ENCODE measurements at regions not wholly inside any gene's neighbourhood (a gene's known extent, or its start where the extent isn't known, plus 50 kb on each side); places are given as distances from the start of the nearest gene placed in this dataset.
"Not testable (repeated sequence)": the region's sequence is repeated elsewhere in the genome, so short reads cannot be mapped to it uniquely, and the experiment has no call there.

DNA sequence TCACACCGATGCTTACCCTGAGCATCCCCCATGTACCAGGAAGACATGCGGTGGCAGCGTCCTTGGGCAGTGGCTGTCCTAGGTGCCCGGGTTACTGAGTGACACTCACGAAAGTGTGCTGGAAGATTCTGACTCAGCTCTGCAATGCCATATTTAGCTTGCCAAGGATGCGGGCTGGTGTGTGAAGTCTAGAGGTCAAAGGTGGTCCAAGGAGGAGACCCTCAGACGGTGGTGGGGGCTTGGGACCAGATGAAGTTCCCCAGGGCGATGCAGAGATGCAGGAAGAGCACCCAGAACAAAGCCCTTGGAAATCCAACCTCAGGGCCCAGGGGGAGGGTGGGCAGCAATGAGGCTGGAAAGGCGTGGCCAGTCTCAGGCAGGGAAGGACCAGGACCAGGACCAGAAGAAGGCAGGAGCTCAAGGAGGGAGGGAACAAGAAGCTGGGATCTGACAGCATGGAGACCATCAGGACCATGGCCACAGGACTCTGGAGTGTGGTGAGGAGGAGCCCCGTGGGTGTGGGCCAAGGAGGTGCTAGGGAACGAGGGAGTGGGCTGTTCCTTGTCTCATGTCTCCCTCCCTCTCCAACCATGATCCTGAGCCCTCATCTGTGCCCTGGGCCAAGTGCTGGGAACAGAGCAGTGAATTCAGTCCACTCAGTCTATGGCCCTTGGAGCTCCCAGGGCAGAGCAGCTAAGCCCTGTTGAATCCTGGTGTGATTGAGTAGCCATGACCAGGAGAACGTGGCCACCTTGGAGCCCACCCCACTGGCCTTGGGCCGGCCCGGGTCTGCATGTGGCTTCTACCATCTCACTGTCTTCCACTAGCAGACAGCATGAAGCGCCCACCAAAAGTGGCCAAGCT lies 310.1 kb upstream of the DIO3 start:
- in situ Hi-C loops (cut with MboI; ENCODE audit: low pct_unique_long_range_greater_than_20kb, low sequenced_read_pairs), result no loop called here
- DNase-seq, result no peak

DNA sequence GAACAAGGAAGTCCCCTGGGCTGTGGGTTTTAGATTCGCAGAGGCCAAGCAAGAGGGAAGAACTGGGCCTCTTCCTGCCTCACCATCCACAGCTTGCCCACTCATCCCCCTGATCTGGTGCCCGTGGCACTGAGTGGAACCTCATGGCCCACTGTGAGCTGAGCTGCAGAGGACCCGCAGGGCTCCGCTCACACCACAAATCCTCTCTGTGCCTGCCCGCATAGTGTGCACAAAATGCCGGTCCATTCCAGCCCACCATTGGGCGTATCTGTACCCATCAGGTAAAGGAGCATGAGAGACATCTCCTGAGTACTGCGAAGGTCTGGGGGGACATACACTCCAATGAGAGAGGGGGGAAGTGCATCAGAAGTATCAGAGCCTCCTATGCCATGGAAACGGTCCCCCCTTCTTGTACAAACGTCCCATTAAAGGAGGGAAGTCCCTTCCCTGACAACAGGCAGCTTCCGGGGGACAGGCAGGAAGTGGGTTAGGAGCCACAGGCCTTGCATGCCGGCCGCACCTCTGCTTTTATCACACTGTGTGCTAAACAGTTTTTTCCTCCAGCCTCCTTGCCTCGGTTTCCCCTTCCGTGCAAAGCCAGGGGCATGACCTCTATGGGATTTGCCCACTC lies 309.4 kb upstream of the DIO3 start:
- in situ Hi-C loops (cut with MboI; ENCODE audit: low pct_unique_long_range_greater_than_20kb, low sequenced_read_pairs), result no loop called here
- no peak for DNase-seq

DNA sequence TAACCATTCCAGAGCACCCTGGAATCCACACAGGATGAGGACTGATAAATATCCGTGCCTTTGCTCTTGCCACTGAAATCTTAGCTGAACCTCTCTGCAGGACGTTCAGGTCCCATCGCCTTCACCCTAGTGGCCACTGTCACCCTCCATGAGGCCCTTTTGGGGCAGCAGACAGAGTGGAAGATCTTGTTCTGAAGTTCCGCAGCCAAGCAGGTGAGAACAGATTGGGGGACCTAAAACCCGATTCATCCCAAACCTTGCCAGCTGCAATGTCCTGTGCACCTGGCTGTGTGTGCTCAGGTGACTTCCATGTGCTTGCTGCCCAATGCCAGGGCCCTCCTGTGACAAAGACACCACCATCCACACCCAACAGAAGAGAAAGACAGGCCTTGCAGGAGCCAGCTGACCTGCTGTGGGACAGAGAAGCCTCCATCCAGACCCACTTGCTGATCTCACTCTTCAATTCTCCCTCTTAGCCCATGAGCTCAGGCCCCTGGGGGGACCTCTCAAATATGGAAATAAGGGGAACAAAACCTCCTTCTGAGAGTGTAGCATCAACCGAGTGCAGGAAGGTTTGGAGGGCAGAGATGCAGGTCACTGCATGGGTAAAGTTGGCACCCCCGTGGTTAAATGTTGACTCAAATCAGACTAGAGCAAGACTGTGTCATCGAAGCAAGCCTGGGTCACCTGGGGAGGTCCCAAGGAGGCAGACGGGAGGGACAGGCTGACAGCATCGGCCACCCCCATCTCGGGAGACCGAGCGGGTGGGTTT lies 308.7 kb upstream of the DIO3 start:
- in situ Hi-C loops (cut with MboI; ENCODE audit: low pct_unique_long_range_greater_than_20kb, low sequenced_read_pairs), result no loop called here
- DNase-seq, result no peak

DNA sequence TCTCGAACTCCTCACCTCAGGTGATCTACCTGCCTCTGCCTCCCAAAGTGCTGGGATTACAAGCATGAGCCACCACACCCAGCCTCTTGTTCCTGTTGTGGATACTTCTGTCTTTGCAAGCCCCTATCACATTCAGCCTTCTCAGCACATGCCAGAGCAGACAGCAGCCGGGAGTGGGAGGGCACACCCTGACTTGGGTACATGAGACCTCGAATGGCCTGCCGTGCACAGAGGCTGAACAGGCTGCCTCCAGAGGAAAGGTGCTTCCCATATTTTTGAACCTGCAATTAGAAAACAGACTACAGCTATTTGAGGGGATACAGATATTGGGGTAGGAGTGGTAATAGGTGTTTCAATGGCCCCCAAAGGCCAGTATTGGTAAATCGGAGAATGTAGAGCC lies 307.3 kb upstream of the DIO3 start:
- in situ Hi-C loops (cut with MboI; ENCODE audit: low pct_unique_long_range_greater_than_20kb, low sequenced_read_pairs), result no loop called here
- no peak for DNase-seq

DNA sequence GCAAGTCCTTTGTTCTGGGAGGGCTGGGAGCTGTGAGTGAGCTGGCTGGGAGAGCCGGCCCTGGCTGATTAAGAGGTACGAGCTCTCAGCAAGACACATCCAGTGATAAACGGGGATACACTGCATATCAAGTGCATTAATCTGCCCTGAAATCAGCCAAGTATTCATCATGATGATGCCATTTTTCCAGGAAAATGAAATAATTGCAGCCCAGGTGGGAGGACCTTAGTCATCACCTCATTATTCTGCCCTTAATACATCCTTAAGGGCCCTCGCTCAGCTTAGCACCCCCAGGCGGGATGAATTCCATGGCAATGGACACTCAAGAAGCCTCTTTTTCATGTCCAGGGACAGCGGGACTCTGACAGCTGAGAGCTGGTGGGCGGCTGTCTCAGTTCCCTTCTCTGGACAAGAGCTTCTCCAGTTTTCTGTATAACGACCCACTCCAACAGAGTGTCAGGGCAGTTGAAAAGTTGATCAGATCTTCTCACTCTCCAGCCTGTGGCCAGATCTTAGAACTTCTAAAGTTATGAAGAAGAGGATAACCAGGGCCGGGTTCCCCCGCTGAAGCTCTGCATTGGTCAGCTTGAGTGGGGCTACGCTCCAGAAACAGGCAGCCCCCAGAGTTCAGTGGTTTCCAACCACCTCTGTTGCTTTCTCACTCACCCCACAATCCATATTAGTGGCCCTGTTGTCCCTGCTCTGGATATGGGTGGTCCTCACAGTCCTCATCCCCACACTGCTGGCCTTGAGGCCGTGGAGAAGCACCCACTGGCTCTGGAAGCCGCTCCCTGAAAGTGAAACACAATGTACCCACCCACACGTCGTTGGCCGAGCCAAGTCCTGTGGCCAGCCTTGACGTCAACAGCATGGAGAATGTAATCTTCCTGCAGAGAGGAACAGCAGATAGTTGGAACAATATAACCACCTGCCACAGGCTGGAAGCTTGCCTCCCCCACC lies 306.2 kb upstream of the DIO3 start:
- DNase-seq, result no peak
- in situ Hi-C loops (cut with MboI; ENCODE audit: low pct_unique_long_range_greater_than_20kb, low sequenced_read_pairs), result no loop called here

DNA sequence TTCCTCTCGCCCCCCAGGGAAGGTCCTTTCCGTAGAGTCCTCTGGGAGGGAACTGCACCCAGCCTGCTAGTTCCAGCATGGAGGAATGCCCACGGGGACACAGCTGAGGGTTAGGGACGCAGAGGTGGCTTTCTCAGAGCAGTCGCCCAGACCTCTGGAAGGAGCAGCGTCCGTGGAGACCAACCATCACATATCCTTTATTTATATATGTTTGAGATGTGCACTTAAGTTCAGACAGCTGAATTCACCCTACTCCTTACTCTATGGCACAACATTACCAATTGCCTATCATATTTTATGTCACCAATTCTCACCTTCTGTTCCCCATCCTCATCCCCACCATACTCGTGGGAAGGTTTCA lies 305.6 kb upstream of the DIO3 start:
- in situ Hi-C loops (cut with MboI; ENCODE audit: low pct_unique_long_range_greater_than_20kb, low sequenced_read_pairs), result no loop called here

DNA sequence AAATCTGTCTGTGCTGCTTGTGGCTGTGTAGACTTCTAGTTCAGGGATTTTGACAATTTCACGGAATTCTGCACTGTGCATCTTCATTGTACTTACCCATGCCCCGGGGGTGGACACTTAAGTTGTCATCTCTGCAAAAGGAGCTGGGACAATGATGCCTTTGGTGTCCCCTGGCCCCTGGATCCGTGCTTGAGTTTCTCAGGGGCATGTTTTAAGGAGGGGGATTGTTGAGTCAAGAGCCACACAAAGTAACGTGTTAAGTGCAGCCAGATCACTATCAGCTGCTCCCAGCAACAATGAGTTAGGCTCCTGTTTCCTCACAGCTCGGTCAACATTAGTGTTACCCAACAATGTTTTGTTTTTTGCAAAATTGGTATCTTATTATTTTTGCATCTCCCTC lies 305.0 kb upstream of the DIO3 start:
- in situ Hi-C loops (cut with MboI; ENCODE audit: low pct_unique_long_range_greater_than_20kb, low sequenced_read_pairs), result no loop called here
- no peak for DNase-seq

More for the DNA sequence above, 305.6 kb upstream of the DIO3 start:
- DNase-seq, result no peak

DNA sequence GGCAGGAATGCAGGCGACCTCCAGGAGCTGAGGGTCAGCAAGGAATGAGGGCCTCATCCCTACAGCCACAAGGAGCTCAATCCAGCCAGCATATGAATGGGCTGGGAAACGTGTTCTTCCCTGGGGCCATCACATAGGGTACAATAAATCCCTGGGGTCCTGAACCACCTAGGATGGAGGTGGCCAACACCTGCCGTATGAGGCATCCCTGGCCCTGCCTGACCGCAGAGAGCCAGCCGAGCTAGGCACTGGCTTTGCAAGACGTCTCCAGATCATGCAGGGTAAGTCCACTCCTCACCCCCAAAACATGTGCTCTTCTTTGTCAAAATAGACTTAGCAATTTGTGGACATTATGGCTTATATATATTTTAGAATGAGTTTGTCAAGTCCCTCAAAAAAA lies 303.7 kb upstream of the DIO3 start:
- no peak for DNase-seq
- in situ Hi-C loops (cut with MboI; ENCODE audit: low pct_unique_long_range_greater_than_20kb, low sequenced_read_pairs), result no loop called here

DNA sequence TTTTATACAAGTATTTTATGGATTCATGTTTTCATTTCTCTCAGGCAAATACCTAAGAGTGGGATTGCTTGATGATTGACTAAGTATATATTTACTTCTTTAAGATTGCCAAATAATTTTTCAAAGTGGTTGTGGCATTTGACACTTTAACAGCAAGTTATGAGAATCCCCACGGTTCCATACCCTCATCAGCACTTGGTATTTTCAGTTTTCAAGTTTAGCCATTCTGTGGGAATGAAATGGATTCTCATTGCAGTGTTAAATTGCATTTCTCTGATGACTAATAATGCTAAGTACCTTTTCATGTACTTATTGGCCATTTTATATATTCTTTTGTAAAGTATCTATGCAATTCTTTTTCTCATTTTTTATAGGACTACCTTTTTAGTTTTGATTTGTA lies 301.5 kb upstream of the DIO3 start:
- in situ Hi-C loops (cut with MboI; ENCODE audit: low pct_unique_long_range_greater_than_20kb, low sequenced_read_pairs), result no loop called here
- DNase-seq, result no peak

DNA sequence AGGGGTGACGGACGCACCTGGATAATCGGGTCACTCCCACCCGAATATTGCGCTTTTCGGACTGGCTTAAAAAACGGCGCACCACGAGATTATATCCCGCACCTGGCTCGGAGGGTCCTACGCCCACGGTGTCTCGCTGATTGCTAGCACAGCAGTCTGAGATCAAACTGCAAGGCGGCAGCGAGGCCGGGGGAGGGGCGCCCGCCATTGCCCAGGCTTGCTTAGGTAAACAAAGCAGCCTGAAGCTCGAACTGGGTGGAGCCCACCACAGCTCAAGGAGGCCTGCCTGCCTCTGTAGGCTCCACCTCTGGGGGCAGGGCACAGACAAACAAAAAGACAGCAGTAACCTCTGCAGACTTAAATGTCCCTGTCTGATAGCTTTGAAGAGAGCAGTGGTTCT lies 294.9 kb upstream of the DIO3 start:
- in situ Hi-C loops (cut with MboI; ENCODE audit: low pct_unique_long_range_greater_than_20kb, low sequenced_read_pairs); DNase-seq: not testable (repeated sequence)

DNA sequence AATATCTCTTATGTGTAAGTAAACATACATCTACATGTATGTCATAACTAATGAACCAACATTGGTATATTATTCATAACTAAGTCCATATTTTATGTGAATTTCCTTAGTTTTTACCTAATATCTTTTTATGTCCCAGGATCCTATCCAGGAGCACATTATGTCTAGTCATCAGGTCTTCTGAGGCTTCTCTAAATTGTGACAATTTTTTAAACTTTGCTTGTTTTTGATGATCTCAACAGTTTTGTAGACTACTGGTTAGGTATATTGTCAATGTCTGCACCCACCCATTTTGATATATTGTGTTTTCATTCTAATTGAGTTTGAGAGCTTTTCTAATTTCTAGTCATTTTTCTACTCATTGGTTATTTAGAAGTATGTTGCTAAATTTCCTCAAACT lies 288.2 kb upstream of the DIO3 start:
- no peak for DNase-seq
- in situ Hi-C loops (cut with MboI; ENCODE audit: low pct_unique_long_range_greater_than_20kb, low sequenced_read_pairs), result no loop called here

DNA sequence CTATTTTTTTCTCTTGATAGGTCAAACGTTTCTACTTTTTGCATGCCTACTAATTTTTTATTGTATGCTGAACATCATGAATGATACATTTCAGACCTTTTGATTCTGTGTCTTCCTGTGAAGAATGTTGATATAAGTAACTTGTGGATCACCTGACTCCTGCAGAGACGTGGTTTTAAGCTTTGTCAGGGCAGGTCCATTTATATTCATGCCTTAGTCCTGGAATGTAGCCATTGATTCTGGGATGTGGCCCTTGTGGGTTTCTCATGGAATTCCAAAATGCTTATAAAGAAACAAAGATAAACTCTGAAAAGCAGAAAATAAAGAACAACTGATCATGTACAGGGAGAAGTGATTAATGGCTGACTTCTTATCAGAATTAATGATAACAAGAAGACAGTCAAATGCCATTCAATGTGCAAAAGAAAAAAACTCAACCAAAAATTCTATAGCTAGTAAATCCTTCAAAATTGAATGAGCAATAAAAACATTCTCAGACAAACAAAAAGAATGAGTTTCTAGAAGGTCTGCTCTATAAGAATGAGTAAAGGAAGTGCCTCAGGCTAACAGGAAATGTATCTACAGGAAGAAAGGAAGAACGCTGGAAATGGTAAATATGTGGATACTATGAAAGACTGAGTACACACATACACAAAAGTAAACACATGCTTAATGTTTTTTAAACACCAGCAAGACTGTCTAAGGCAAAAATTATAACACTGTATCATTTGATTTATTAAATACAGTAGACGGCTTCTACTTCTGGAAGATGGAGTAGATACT lies 284.8 kb upstream of the DIO3 start:
- in situ Hi-C loops (cut with MboI; ENCODE audit: low pct_unique_long_range_greater_than_20kb, low sequenced_read_pairs), result no loop called here
- no peak for DNase-seq

DNA sequence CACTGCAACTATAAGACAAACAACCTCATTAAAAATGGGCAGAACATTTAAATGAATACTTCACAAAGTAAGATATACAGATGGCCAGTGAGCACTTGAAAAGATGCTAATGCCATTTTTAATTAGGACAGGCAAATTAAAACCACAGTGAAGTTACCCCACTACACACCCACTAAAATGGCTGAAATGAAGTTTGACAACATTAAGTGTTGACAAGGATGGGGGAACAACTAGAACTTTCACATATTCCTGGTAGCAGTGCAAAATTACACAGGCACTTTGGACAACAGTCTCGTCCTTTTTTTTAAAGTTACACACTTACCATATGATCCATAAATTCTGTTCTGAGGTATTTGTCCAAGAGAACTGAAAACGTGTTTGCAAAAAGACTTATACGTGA lies 278.9 kb upstream of the DIO3 start:
- in situ Hi-C loops (cut with MboI; ENCODE audit: low pct_unique_long_range_greater_than_20kb, low sequenced_read_pairs), result no loop called here
- DNase-seq, result no peak

DNA sequence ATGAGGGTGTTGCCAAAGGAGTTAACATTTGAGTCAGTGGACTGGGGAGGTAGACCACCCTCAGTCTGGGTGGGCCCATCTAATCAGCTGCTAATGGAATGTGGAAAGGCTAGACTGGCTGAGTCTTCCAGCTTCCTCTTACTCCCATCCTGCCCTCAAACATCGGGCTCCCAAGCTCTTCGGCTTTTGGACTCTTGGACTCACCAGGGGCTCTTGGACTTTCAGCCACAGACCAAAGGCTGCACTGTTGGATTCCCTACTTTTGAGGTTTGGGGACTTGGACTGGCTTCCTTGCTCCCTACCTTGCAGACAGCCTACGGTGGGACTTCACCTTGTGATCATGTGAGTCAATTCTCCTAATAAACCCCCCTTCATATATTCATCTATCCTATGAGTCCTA lies 276.6 kb upstream of the DIO3 start:
- in situ Hi-C loops (cut with MboI; ENCODE audit: low pct_unique_long_range_greater_than_20kb, low sequenced_read_pairs), result no loop called here
- DNase-seq, result no peak

DNA sequence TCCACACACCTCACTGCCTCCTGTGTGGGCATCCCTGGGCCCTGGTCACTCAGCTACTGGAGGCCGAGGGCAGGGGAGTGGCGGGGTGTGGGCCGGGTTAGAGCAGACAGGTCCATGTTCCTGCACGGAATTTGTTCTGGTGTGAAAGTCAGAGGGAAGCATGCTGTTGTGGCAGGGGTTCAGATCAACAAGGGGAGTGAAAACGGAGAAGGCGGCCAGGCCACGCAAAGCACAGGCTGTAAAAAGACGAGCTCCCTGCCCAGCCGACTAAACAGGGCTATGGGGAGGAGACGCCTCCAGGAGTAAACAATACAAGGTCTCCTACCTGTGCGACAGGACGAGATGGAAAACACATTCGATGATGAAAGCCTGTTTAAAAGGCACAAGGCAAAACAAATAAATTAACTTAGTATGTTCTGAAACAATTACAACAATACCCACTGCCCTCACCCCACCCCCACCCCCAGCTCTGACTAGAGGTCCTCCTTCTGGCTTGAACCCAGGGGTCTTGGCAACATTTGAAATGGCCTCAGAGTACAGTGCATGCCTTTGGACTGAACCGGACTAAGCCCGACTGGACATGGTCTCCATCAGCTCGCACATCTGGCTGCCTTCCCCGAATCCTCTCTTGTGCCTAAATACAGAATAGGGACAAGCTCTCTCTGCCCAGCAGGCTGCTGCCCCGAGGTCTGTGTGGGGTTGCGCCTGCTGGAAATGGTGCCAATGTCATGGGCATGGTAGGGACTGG lies 274.9 kb upstream of the DIO3 start:
- no peak for DNase-seq
- in situ Hi-C loops (cut with MboI; ENCODE audit: low pct_unique_long_range_greater_than_20kb, low sequenced_read_pairs), result no loop called here

DNA sequence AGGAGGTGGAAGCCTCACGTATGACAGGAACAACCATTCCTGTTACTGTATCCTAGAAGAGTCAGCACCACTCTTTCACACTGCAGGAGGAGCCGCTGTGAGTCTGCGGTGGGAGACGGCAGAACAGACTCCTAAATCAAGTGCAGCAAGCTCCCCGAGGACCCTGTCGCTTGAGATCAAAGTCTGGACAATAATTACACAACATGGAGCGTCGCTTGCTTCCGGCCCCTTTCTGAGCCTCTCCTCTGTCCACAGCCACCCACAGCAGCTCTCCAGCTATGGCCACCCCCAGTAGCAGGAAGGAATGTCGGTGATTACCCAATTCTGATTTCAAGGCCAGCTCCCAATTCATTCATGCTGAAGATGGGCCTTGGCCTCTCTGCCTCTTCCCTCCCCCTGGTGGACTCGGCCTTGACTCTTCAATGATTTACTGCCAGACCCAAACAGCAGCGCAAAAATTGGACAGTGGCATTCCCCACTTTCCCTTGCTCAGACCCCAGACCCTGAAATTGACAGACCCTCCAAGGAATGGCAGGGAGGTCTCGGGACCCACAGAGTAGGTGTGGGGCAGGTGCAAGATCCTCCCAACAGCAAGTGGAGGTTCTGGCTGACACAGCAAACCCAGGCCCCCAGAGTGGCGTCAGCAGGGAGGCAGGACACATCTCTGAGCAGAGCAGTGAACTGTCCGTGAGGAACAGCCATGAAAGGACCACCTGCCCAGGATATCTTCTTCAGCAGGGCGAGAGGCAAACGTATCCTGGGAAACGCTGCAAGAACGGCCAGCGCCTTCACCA lies 272.7 kb upstream of the DIO3 start:
- in situ Hi-C loops (cut with MboI; ENCODE audit: low pct_unique_long_range_greater_than_20kb, low sequenced_read_pairs), result no loop called here
- no peak for DNase-seq

DNA sequence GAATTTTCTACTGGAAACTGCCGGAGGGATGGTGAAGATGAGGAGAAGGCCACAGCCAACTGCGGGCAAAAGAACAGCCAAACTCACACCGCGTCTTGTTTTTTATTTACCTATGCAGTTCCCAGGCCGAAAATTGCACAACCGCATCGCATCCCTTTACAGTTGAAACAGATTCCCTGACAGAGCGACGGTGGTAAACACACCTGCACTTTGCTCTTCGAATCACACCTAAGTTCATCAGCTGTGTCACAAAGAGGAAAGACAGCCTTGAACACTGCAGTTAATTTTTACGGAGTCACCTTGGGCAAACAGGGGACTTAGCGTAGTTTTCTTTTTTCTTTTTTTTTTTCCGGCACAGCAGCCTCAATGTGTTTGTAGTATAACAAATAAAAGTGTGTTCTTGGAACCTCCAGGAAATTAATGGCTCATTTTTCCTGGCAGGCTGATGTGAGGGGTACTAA lies 272.0 kb upstream of the DIO3 start:
- DNase-seq, result no peak
- in situ Hi-C loops (cut with MboI; ENCODE audit: low pct_unique_long_range_greater_than_20kb, low sequenced_read_pairs), result no loop called here
